Thyroid gland (tissue), 4 donors: ENCODE measurements at regions not wholly inside any gene's neighbourhood (a gene's known extent, or its start where the extent isn't known, plus 50 kb on each side); places are given as distances from the start of the nearest gene placed in this dataset.

ENCODE experiments used
- DNase-seq, 2 donors: peaks; one replicate each; pipeline ENCODE4 v3.0.0-alpha.2; 2019
- H3K27ac ChIP-seq, 3 donors: fragments of 200-600 bp; sonication (generic); 1 replicate in 2 of 3; 2 replicates in 1 of 3; pipeline ENCODE4 v1.5.1; 2016 to 2019; ENCODE audit warnings: mild to moderate bottlenecking in 1 of 3, moderate library complexity in 1 of 3
- H3K27me3 ChIP-seq: fragments of 200-600 bp; sonication (generic); one replicate; pipeline ENCODE4 v1.5.1; 2019
- H3K36me3 ChIP-seq, 2 donors: fragments of 200-600 bp; sonication (generic); one replicate each; pipeline ENCODE4 v1.5.1; 2016 to 2019
- H3K4me1 ChIP-seq, 2 donors: fragments of 200-600 bp; sonication (generic); one replicate each; pipeline ENCODE4 v1.5.1; 2017 to 2019
- H3K4me3 ChIP-seq, 3 donors: fragments of 200-600 bp; sonication (generic); replicated peaks in 1 of 3; 1 replicate in 2 of 3; 2 replicates in 1 of 3; pipeline ENCODE4 v1.5.1; 2016; ENCODE audit warnings: mild to moderate bottlenecking in 1 of 3
- H3K9me3 ChIP-seq: fragments of 200-600 bp; sonication (generic); one replicate; pipeline ENCODE4 v1.5.1; 2017
- POLR2A ChIP-seq, 2 donors: fragments of 450-650 bp; IDR thresholded peaks; one replicate each; pipeline ENCODE4 v1.6.1; 2017; ENCODE audit warnings: antibody characterized with exemption in 2 of 2, mild to moderate bottlenecking in 2 of 2, moderate library complexity in 1 of 2
- WGBS, 2 donors: methylation state at CpG; one replicate each; pipeline ENCODE4 v1.1.5; 2017; 5-methylcytosine and 5-hydroxymethylcytosine counted together
- intact Hi-C: fragments of 100-400 bp; cut with DNase I; formaldehyde crosslinking; loops from one replicate; pipeline ENCODE4 v1.15.1; 2023
- TF ChIP-seq, protein P1 (sequence below), 6 experiments: fragments of 200-600 bp in 3 of 6; fragments of 450-650 bp in 3 of 6; sonication (generic) in 3 of 6; IDR thresholded peaks; one replicate each; pipeline ENCODE4 v1.5.1; 2016 to 2019; ENCODE audit warnings: antibody characterized with exemption in 6 of 6, mild to moderate bottlenecking in 2 of 6, inconsistent platforms in 1 of 6, moderate library complexity in 1 of 6

DNA sequence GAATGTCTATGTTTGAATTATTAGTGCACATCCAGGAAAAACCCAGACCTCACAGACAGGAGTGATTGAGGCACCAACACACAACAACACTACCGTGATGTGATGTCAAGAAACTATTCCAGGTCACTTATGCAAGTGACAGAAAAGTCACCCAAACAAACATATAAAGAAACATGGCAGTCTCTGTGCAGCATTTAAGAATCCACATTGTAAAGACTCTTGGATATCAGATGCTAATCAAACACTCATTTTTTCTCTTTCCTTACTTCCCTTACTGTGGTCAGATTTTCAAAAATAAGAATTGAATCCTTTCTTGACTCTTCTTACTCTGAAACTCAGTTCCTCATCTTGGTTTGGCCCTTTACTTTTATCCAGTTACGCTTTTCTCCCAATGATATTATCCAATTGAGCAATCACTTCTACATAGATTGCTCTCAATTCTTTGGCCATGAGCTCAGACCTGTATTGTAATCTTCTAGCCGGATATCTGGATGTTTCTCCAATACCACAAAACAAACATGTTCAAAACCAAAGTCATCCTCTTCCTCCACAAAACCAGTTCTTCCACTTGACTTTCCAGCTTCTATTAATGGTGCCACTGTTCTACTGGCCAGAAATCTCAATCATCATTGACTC lies 115.4 kb downstream of the DUSP6 start:
- Histone ChIP-seq H3K27ac (no peak overlapping the region), H3K36me3 (no peaks in the 10 kb centered on the region), H3K4me3 (no peak overlapping the region), H3K4me1 (peaks cover 0 to 7% of the 10 kb centered on the region in 2 donors), H3K9me3 (no peaks in the 10 kb centered on the region), H3K27me3 (no peaks in the 10 kb centered on the region)
- intact Hi-C loops: no loop called here
- no peak for TF ChIP-seq POLR2A (IDR thresholded peaks at IDR 0.05)
- 70 to 78% methylated on average over 3 of the region's 3 CpGs for WGBS, 2 donors
- DNase-seq: no peak

DNA sequence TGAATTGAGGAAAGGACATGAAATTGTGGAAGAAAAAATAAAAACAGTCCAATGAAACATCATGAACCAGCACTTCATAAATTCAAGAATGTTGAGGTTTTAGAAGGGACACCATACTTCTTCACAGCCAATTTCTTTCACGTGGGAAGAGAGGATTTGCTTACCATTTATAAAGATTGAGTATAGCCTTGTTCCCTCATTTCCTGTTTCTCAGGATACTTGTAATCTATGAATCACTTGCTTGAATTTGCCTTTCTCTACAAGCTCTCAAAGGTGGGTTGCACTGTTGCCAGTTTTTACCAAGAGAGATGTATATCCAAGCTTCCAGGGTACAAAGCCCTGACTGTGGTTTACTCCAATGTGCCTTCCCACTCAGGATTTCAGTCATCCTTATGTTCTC lies 116.1 kb downstream of the DUSP6 start:
- no peaks in the 10 kb centered on the region for H3K36me3 ChIP-seq
- H3K4me3 ChIP-seq: no peak overlapping the region
- H3K4me1 ChIP-seq: peaks cover 0 to 7% of the 10 kb centered on the region in 2 donors
- WGBS, 2 donors: 53 to 70% methylated on average over 1 of the region's 1 CpG
- TF ChIP-seq, protein P1, sequence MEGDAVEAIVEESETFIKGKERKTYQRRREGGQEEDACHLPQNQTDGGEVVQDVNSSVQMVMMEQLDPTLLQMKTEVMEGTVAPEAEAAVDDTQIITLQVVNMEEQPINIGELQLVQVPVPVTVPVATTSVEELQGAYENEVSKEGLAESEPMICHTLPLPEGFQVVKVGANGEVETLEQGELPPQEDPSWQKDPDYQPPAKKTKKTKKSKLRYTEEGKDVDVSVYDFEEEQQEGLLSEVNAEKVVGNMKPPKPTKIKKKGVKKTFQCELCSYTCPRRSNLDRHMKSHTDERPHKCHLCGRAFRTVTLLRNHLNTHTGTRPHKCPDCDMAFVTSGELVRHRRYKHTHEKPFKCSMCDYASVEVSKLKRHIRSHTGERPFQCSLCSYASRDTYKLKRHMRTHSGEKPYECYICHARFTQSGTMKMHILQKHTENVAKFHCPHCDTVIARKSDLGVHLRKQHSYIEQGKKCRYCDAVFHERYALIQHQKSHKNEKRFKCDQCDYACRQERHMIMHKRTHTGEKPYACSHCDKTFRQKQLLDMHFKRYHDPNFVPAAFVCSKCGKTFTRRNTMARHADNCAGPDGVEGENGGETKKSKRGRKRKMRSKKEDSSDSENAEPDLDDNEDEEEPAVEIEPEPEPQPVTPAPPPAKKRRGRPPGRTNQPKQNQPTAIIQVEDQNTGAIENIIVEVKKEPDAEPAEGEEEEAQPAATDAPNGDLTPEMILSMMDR (IDR thresholded peaks at IDR 0.05): no peak
- TF ChIP-seq POLR2A (IDR thresholded peaks at IDR 0.05): no peak
- no peaks in the 10 kb centered on the region for H3K27me3 ChIP-seq
- no peak overlapping the region for H3K27ac ChIP-seq
- no peaks in the 10 kb centered on the region for H3K9me3 ChIP-seq
- DNase-seq: no peak
- intact Hi-C loops: no loop called here

DNA sequence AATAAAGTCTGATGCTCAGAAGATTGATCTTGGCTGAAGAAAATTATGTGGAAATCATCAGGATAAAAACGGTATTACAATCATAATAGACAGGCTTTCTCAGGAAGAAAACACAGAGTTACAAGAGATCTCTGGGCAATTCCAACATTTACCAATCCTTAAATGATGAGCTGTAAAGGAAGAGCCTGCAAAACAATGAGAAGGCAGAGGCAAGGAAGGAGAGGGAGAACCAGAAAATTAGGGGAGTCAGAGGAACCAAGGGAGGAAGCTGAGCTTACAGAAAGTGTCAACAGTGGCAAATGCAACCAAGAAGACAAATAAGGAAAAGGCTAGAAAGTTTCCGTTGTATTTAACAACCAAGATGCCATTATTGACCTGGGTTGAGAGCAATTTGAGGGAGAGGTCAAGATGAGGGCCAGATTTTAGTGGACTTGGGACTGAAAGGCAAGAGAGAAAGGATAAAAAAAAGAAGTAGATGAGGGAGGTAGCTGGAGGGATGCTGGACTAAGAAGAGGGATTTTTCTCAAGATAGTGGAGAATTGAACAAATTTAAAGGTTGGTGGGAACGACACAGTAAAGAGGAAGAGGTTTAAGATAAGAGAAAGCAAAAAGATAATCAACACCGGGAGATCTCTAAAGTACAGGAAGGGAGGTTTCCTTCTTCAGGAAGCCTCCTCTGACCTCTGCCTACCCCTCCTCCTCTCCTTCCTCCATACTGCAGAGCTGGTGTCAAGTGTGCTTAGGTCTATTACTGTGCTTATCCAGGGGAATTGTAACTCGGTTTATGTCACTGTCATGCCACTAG lies 116.9 kb downstream of the DUSP6 start:
- Histone ChIP-seq H3K4me1 (peaks cover 4 to 12% of the 10 kb centered on the region in 2 donors), H3K9me3 (no peaks in the 10 kb centered on the region), H3K27me3 (no peaks in the 10 kb centered on the region), H3K4me3 (no peak overlapping the region), H3K36me3 (no peaks in the 10 kb centered on the region), H3K27ac (no peak overlapping the region)
- 42 to 45% methylated on average over 5 of the region's 5 CpGs for WGBS, 2 donors
- no peak for DNase-seq
- intact Hi-C loops: no loop called here
- TF ChIP-seq, protein P1 (IDR thresholded peaks at IDR 0.05): no peak
- TF ChIP-seq POLR2A (IDR thresholded peaks at IDR 0.05): no peak

DNA sequence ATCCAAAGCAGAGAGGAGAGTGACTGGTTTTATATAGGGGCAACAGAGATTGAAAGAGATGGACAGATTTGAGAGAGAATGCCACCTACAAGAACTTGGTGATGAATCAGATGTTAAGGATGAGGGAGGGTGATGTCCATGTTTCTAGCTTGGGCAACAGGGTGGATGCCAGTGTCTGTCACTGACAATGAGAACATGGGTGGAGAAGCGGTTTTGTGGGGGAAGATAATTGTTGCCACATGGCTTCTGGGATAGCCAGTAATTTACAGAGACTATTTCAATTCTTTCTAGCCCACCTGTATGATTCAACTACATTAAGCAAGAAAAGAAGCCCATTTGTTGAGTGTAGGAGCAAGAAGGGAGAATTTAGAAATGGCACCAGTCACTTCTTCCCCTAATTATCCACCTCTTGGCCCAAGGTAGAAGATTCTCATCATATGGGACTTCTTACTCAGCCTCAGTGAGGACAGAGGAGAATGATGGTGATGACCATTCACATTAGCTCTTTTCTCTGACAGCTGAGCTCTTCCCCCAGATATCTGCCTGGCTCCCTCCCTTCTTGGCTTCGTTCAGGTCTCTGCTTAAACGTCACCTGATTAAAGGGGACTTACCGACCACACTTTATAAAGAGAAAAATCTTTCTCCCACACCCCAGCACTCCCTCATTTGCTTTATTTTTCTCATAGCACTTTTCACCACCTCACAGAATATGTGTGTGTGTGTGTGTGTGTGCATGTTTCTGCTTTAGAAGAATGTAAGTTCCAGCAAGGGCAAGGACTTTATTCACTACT lies 117.8 kb downstream of the DUSP6 start:
- Histone ChIP-seq H3K27me3 (no peaks in the 10 kb centered on the region), H3K4me3 (no peak overlapping the region), H3K4me1 (peaks cover 4 to 12% of the 10 kb centered on the region in 2 donors), H3K27ac (no peak overlapping the region), H3K36me3 (no peaks in the 10 kb centered on the region), H3K9me3 (no peaks in the 10 kb centered on the region)
- intact Hi-C loops: no loop called here
- no peak for DNase-seq
- TF ChIP-seq POLR2A (IDR thresholded peaks at IDR 0.05): no peak
- TF ChIP-seq, protein P1 (IDR thresholded peaks at IDR 0.05): no peak
- 81 to 90% methylated on average over 4 of the region's 4 CpGs for WGBS, 2 donors

DNA sequence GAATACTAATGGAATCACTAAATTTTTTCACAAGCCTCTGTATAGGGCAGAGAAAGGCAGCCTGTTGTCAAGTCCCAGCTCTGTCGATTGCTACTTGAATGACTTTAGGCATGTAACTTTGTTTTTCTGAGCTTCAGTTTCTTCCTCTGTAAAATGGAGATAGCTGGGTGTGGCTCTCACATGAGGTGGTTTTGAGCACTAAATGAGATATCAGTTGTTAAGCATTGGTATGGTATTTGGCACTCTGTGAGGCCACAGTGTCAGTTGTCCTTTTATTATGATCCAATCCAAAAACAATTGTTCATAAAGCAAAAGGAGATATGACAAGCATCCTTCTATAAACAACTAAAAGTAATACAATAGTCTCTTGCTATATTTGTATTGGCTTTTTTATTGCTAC lies 120.6 kb downstream of the DUSP6 start:
- no peak for DNase-seq
- TF ChIP-seq POLR2A (IDR thresholded peaks at IDR 0.05): no peak
- TF ChIP-seq, protein P1 (IDR thresholded peaks at IDR 0.05): no peak
- peaks cover 8 to 18% of the 10 kb centered on the region in 2 donors for H3K4me1 ChIP-seq
- intact Hi-C loops: no loop called here
- 80 to 85% methylated on average over 1 of the region's 1 CpG for WGBS, 2 donors
- H3K27ac ChIP-seq: no peak overlapping the region
- no peaks in the 10 kb centered on the region for H3K9me3 ChIP-seq
- H3K36me3 ChIP-seq: no peaks in the 10 kb centered on the region
- no peaks in the 10 kb centered on the region for H3K27me3 ChIP-seq
- no peak overlapping the region for H3K4me3 ChIP-seq
